ENCODE measurements at regions not wholly inside any gene's neighbourhood (a gene's known extent, or its start where the extent isn't known, plus 50 kb on each side); places are given as distances from the start of the nearest gene placed in this dataset.
A peak's percentile ranks its signal among the peaks of the same experiment; 100 is the strongest.

DNA sequence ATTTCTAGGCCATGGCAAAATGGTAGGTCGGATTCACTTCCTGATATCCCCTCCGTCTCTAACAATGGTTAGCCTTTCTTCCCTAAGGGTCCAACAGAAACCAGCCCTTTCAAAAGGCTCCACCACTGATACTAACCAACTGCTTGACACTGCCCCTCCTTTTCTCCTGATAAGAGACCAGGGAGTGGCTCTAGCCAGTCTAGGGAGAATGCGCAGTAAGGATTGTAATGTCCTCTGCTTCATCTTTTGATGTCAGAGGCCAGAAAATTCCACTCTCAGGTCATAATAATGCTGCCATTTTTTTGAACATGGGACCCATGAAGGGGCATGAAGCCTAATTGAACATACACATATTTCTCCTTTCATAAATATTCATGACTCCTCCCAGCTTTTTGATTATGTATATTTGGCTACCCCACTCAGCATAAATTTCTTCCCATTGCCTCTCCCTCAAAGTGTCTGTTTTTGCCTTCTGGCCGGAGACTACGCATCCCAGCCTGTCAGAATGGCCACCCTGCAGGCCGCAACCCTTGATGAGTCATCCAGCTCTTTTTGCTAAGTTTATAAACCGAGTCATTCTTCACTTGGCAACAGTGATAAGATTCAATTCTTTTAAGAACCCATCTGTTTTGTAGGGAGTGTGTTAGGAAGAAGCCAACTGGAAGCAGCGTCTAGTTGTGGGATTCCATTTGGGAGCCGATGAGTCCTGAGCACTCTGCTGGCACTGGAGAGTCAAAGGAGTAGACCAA is 189.0 kb upstream of the MCTP2 start:
- Histone ChIP-seq H3K27me3 (no peaks in the 10 kb centered on the region), H3K36me3 (ENCODE audit: low read depth, missing control alignments) (no peaks in the 10 kb centered on the region), H3K4me3 (no peak overlapping the region), H3K9me3 (no peaks in the 10 kb centered on the region), H3K27ac (no peak overlapping the region), H3K4me1 (no peaks in the 10 kb centered on the region)
- intact Hi-C loops (cut with DNase I; ENCODE audit: low total_unique reads), result no loop called here
- DNase-seq, result no peak
- 81% methylated on average over 9 of the region's 9 CpGs for WGBS, 2 donors
- no peak for TF ChIP-seq POLR2A (IDR thresholded peaks at IDR 0.05)
- TF ChIP-seq, protein P1, sequence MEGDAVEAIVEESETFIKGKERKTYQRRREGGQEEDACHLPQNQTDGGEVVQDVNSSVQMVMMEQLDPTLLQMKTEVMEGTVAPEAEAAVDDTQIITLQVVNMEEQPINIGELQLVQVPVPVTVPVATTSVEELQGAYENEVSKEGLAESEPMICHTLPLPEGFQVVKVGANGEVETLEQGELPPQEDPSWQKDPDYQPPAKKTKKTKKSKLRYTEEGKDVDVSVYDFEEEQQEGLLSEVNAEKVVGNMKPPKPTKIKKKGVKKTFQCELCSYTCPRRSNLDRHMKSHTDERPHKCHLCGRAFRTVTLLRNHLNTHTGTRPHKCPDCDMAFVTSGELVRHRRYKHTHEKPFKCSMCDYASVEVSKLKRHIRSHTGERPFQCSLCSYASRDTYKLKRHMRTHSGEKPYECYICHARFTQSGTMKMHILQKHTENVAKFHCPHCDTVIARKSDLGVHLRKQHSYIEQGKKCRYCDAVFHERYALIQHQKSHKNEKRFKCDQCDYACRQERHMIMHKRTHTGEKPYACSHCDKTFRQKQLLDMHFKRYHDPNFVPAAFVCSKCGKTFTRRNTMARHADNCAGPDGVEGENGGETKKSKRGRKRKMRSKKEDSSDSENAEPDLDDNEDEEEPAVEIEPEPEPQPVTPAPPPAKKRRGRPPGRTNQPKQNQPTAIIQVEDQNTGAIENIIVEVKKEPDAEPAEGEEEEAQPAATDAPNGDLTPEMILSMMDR (IDR thresholded peaks at IDR 0.05), result no peak

DNA sequence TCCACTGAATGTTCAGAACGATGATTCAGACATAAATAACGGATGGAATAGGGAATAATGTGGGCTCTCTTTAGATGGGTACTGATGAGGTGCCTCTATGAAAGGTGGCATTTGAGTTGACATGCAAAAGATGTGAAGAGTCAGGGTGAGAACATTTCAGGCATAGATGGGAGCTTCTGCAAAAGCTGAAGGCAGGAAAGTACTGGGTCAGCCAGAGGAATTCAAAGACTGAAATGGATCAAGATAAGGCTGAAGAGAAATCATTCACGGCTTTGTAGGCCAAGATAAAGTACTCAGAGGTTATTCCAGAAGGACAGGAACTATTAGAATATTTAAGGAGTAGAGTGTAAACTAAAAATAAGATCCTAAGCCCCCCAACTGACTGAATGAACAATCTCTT is 189.6 kb upstream of the MCTP2 start:
- TF ChIP-seq, protein P1 (IDR thresholded peaks at IDR 0.05), result no peak
- Histone ChIP-seq H3K27me3 (no peaks in the 10 kb centered on the region), H3K4me3 (no peak overlapping the region), H3K27ac (no peak overlapping the region), H3K9me3 (no peaks in the 10 kb centered on the region), H3K36me3 (ENCODE audit: low read depth, missing control alignments) (no peaks in the 10 kb centered on the region), H3K4me1 (no peaks in the 10 kb centered on the region)
- intact Hi-C loops (cut with DNase I; ENCODE audit: low total_unique reads), result no loop called here
- DNase-seq, result no peak
- 71 to 74% methylated on average over 3 of the region's 3 CpGs for WGBS, 2 donors

GRCh38 chr15:94040541-94041248 is 190.7 kb upstream of the MCTP2 start:
- intact Hi-C loops (cut with DNase I; ENCODE audit: low total_unique reads), result no loop called here
- DNase-seq, result no peak
- WGBS, 2 donors, result 83 to 91% methylated on average over 2 of the region's 2 CpGs
- Histone ChIP-seq H3K27ac (no peak overlapping the region), H3K4me1 (no peaks in the 10 kb centered on the region), H3K4me3 (no peak overlapping the region), H3K36me3 (ENCODE audit: low read depth, missing control alignments) (no peaks in the 10 kb centered on the region), H3K27me3 (no peaks in the 10 kb centered on the region), H3K9me3 (no peaks in the 10 kb centered on the region)
- TF ChIP-seq, protein P1 (IDR thresholded peaks at IDR 0.05), result no peak
- TF ChIP-seq POLR2A (IDR thresholded peaks at IDR 0.05), result no peak

DNA sequence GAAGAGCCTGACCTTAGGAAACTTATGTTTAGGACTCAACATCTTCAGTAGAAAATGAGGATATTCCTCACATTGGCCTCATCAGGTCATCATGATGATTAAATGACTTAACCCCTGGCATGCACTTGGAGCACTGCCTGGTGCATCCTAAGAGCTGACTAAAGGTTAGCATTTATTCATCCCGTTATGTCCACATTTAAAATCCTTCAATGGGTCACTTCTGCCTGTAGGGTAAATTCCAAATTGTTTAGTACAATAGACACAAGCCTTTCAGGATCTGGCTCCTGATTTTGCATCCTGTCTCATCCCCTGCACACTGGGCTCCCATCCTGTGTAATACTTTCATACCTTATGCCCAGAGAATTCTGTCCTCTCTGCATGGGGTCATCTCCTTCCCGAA is 195.2 kb upstream of the MCTP2 start:
- H3K9me3 ChIP-seq, result no peaks in the 10 kb centered on the region
- no peaks in the 10 kb centered on the region for H3K36me3 ChIP-seq (ENCODE audit: low read depth, missing control alignments)
- TF ChIP-seq POLR2A (IDR thresholded peaks at IDR 0.05), result no peak
- TF ChIP-seq, protein P1 (IDR thresholded peaks at IDR 0.05), result no peak
- H3K27me3 ChIP-seq, result no peaks in the 10 kb centered on the region
- no peaks in the 10 kb centered on the region for H3K4me1 ChIP-seq
- no peak for DNase-seq
- WGBS, 2 donors, result 68 to 90% methylated on average over 2 of the region's 2 CpGs
- no peak overlapping the region for H3K4me3 ChIP-seq
- intact Hi-C loops (cut with DNase I; ENCODE audit: low total_unique reads), result no loop called here
- no peak overlapping the region for H3K27ac ChIP-seq

DNA sequence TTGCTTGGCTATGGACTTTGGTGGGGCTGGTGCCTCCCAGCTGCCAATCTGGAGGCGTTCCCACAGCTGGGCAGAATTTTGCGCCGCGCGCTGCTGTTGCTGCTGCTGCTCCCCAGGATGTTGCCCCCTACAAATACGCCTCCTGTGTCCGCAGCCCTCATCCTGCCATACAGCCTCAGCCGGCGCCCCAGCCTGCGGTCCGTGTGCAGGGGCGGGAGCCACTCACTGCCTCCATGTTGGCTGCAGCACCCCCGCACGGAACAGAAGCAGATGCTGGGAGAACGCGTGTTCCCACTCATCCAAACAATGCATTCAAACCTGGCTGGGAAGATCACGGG is 197.7 kb upstream of the MCTP2 start:
- no peaks in the 10 kb centered on the region for H3K27me3 ChIP-seq
- H3K4me1 ChIP-seq, result no peaks in the 10 kb centered on the region
- no peaks in the 10 kb centered on the region for H3K9me3 ChIP-seq
- no peaks in the 10 kb centered on the region for H3K36me3 ChIP-seq (ENCODE audit: low read depth, missing control alignments)
- 73 to 77% methylated on average over 7 to 17 of the region's 17 CpGs for WGBS, 2 donors
- no peak overlapping the region for H3K27ac ChIP-seq
- intact Hi-C loops (cut with DNase I; ENCODE audit: low total_unique reads), result no loop called here
- TF ChIP-seq, protein P1 (IDR thresholded peaks at IDR 0.05), result no peak
- no peak for TF ChIP-seq POLR2A (IDR thresholded peaks at IDR 0.05)
- peak; percentile 14 for DNase-seq
- H3K4me3 ChIP-seq, result peak overlapping the region in 1 of 2 donors; percentile 15

All from testis (tissue), 2 donors.